GM18508 (cell line): ENCODE measurements at regions not wholly inside any gene's neighbourhood (a gene's known extent, or its start where the extent isn't known, plus 50 kb on each side); places are given as distances from the start of the nearest gene placed in this dataset.
"Not testable (repeated sequence)": the region's sequence is repeated elsewhere in the genome, so short reads cannot be mapped to it uniquely, and the experiment has no call there.

Experiments
- ATAC-seq: cut with Tn5 transposase; IDR thresholded peaks from one replicate; pipeline ENCODE4 v1.9.1; 2021; ENCODE audit warnings: moderate number of reproducible peaks; ENCODE audit not compliant: insufficient read depth, unreplicated experiment

DNA sequence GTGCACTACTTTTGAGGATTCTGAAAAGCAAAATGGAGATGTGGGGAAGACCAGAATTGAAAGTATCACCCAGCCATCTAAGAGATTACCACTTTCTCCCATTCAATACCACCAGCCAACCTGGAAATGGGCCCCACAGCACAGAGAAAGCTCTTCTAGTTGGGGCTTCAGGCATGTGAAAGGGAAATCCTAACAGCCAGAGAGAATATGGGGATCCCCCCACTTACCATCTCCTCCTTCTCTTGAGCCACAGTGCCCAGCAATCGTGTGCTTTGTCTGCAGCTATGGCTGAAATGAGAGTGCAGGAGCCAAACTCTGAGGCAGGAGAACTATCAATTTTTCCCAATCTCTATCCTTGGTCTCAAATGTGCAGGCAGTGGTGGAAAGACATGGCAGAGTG, 173.2 kb upstream of the KCTD7 start:
- not testable (repeated sequence) for ATAC-seq

DNA sequence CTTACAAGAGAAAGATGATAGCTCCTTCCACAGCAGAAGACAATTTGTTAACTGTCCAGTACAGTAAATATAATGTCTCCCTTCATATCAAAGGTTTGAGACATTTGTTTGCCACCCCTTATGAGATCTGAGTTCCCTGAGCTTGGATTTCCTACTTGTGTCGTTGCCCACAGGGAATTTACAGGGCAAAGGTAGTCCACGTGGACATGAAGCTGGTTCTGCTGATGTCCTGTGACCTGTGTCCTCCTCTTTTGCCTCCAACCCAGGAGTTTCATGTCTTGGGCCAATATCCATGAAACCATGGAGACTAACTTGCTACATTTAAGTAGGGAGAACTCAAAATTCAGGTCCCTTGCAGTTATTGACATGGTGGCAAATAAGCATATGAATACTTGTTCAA, 172.2 kb upstream of the KCTD7 start:
- not testable (repeated sequence) for ATAC-seq

DNA sequence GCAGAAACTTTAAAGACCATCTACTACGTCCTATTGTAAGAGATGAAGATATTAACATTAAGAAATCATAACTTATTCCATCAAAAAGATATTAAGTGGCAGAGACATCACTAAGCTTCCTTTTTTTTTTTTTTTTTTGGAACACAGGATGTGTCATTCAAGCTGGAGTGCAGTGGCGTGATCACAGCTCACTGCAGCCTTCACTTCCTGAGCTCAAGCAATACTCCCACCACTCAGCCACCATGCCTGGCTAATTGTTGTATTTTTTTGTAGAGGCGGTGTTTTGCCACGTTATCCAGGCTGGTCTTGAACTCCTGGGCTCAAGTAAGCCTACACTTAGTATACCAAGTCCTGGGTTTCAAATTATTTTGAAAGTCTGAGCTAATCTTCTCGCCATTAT, 169.7 kb upstream of the KCTD7 start:
- ATAC-seq, result not testable (repeated sequence)

GRCh38 chr7:66459783-66460413, 168.8 kb upstream of the KCTD7 start:
- not testable (repeated sequence) for ATAC-seq

- ATAC-seq, result no peak
Measured at GRCh38 chr7:66460921-66461361, 167.7 kb upstream of the KCTD7 start.

GRCh38 chr7:66461397-66461796, 167.3 kb upstream of the KCTD7 start:
- not testable (repeated sequence) for ATAC-seq

DNA sequence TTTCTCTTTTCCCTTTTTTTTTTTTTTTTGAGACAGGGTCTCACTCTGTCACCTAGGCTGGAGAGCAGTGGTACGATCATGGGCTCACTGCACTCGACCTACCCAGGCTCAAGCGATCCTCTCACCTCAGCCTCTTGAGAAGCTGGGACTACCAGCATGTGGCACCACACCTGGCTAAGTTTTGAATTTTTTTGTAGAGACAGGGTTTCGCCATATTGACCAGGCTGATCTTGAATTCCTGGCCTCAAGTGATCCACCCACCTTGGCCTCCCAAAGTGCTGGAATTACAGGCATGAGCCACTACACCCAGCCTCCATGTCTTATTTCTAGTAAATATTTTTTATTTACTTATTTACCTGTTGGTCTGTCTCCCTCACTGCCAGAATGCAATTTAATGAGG, 165.8 kb upstream of the KCTD7 start:
- ATAC-seq, result not testable (repeated sequence)

GRCh38 chr7:66464059-66464458, 164.6 kb upstream of the KCTD7 start:
- ATAC-seq, result no peak

DNA sequence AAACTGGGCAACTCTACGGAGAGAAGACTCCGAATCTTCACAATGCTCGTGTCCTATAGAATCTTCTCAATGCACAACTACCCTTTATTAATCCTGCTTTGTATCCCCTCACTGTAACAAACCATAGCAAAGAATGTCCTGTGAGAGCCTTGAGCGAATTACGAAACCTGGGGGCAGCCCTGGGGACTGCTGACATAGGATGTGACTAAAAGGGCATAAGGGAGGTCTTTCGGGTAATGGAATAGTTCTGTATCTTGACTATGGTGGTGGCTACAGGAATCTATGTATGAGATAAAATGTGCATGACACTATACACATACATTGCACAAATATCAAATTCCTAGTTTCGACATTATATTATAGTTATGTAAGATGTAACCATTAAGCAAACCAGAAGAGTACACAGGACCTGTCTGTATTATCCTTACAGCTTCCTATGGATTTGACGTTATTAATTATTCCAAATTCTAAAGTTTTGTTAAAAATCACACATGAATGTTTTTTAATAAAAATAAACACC, 162.5 kb upstream of the KCTD7 start:
- no peak for ATAC-seq

DNA sequence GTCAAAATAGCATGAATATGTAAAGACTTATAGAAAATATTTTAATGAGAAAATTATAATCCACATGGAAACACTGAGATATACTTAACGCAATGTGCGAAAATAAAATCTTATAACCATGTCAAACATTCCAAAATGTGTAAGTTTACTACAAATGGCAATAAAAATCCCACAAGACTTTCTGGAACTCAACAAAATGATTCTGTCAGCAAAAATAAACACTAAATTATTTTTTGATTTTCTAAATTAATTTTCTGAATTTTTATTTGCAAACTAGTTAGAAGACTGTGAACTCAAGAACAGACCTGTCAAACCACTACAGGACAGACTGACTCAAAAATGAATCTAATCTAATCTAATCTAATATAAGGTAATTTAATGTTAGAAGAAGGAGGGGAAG, 160.8 kb upstream of the KCTD7 start:
- no peak for ATAC-seq

- not testable (repeated sequence) for ATAC-seq
Measured at GRCh38 chr7:66473064-66473463, 155.6 kb upstream of the KCTD7 start.

DNA sequence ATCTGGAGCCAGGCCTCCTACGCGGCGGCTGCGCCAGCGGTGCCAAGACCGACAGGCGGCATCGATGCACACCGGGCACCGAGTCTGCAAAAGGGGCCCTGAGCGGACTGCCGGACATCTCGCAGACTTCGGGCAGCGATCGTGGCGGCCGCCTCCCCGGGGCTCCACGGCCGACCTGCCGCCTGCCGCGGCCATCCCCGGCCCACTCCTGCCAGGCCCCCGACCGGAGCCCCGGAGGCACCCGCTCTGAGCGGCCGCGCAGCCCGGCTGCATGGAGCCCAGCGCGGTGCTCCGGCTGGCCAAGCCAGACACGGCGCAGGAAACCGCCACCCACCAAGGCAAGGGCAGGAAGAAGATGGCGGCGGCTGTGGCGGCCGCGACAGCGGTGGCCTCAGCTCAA, 154.2 kb upstream of the KCTD7 start:
- no peak for ATAC-seq

GRCh38 chr7:66476056-66476455, 152.6 kb upstream of the KCTD7 start:
- not testable (repeated sequence) for ATAC-seq

GRCh38 chr7:66477822-66478397, 150.8 kb upstream of the KCTD7 start:
- ATAC-seq, result not testable (repeated sequence)

GRCh38 chr7:66481229-66481628, 147.5 kb upstream of the KCTD7 start:
- ATAC-seq, result not testable (repeated sequence)

- ATAC-seq, result not testable (repeated sequence)
Measured at GRCh38 chr7:66489065-66489464, 139.6 kb upstream of the KCTD7 start.

- ATAC-seq, result not testable (repeated sequence)
Measured at GRCh38 chr7:66489741-66490140, 138.9 kb upstream of the KCTD7 start.

GRCh38 chr7:66490979-66491378, 137.7 kb upstream of the KCTD7 start:
- not testable (repeated sequence) for ATAC-seq

GRCh38 chr7:66492405-66492804, 136.3 kb upstream of the KCTD7 start:
- ATAC-seq, result not testable (repeated sequence)

- peak; percentile 83 for ATAC-seq
Measured at GRCh38 chr7:66493235-66494205, 135.2 kb upstream of the KCTD7 start.

DNA sequence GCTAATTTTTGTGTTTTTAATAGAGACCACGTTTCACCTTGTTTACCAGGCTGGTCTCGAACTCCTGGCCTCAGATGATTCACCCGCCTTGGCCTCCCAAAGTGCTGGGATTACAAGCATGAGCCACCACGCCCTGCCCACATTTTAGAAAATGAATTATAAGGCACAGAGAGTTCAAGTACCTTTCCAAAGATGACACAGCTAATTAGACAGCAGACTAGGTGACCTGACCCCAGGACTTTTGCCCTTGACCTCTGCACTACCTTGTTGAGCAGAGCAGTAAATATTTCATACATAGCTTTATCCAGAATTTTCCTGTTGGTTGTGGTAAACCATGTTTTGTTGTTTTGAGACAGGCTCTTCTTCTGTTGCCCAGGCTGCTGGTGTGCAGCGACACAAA, 131.3 kb upstream of the KCTD7 start:
- ATAC-seq, result no peak
